HG03354 (cell line): ENCODE measurements at regions not wholly inside any gene's neighbourhood (a gene's known extent, or its start where the extent isn't known, plus 50 kb on each side); places are given as distances from the start of the nearest gene placed in this dataset.

Source experiments
- ATAC-seq: cut with Tn5 transposase; IDR thresholded peaks from one replicate; pipeline ENCODE4 v1.9.1; 2021; ENCODE audit warnings: mild to moderate bottlenecking; ENCODE audit not compliant: unreplicated experiment, poor library complexity, severe bottlenecking

- no peak for ATAC-seq
These were observed 245.9 kb upstream of the PHYHIPL start for GRCh38 chr10:58930500-58930899.

- ATAC-seq, result no peak
These were observed 244.3 kb upstream of the PHYHIPL start for GRCh38 chr10:58932126-58932525.

GRCh38 chr10:58932577-58933314, 243.7 kb upstream of the PHYHIPL start:
- no peak for ATAC-seq

- ATAC-seq, result no peak
These were observed 240.1 kb upstream of the PHYHIPL start for GRCh38 chr10:58936364-58936763.

GRCh38 chr10:58937423-58937822, 239.0 kb upstream of the PHYHIPL start:
- ATAC-seq, result no peak

- no peak for ATAC-seq
These were observed 233.7 kb upstream of the PHYHIPL start for GRCh38 chr10:58942724-58943123.

- ATAC-seq, result no peak
These were observed 233.1 kb upstream of the PHYHIPL start for GRCh38 chr10:58943256-58943890.

- ATAC-seq, result no peak
These were observed 232.5 kb upstream of the PHYHIPL start for GRCh38 chr10:58943960-58944359.

GRCh38 chr10:58948303-58948702, 228.1 kb upstream of the PHYHIPL start:
- no peak for ATAC-seq

GRCh38 chr10:58950618-58951017, 225.8 kb upstream of the PHYHIPL start:
- ATAC-seq, result no peak

GRCh38 chr10:58951087-58951486, 225.4 kb upstream of the PHYHIPL start:
- ATAC-seq, result no peak

- no peak for ATAC-seq
These were observed 224.7 kb upstream of the PHYHIPL start for GRCh38 chr10:58951746-58952145.

- no peak for ATAC-seq
These were observed 224.3 kb upstream of the PHYHIPL start for GRCh38 chr10:58952162-58952601.

- peak; percentile 82 for ATAC-seq
These were observed 223.5 kb upstream of the PHYHIPL start for GRCh38 chr10:58952747-58953466.

GRCh38 chr10:58954178-58954577, 222.3 kb upstream of the PHYHIPL start:
- no peak for ATAC-seq

- no peak for ATAC-seq
These were observed 220.8 kb upstream of the PHYHIPL start for GRCh38 chr10:58955615-58956014.

GRCh38 chr10:58956926-58957325, 219.5 kb upstream of the PHYHIPL start:
- no peak for ATAC-seq

- no peak for ATAC-seq
These were observed 218.9 kb upstream of the PHYHIPL start for GRCh38 chr10:58957517-58957916.

GRCh38 chr10:58963101-58963534, 213.3 kb upstream of the PHYHIPL start:
- no peak for ATAC-seq

- no peak for ATAC-seq
These were observed 212.7 kb upstream of the PHYHIPL start for GRCh38 chr10:58963723-58964124.

GRCh38 chr10:58965855-58966254, 210.6 kb upstream of the PHYHIPL start:
- no peak for ATAC-seq
